GM18499 (cell line): ENCODE measurements at regions not wholly inside any gene's neighbourhood (a gene's known extent, or its start where the extent isn't known, plus 50 kb on each side); places are given as distances from the start of the nearest gene placed in this dataset.
"Not testable (repeated sequence)": the region's sequence is repeated elsewhere in the genome, so short reads cannot be mapped to it uniquely, and the experiment has no call there.

Experiments used
- ATAC-seq: cut with Tn5 transposase; IDR thresholded peaks from one replicate; pipeline ENCODE4 v1.9.1; 2021; ENCODE audit warnings: moderate number of reproducible peaks; ENCODE audit not compliant: insufficient read depth, unreplicated experiment

DNA sequence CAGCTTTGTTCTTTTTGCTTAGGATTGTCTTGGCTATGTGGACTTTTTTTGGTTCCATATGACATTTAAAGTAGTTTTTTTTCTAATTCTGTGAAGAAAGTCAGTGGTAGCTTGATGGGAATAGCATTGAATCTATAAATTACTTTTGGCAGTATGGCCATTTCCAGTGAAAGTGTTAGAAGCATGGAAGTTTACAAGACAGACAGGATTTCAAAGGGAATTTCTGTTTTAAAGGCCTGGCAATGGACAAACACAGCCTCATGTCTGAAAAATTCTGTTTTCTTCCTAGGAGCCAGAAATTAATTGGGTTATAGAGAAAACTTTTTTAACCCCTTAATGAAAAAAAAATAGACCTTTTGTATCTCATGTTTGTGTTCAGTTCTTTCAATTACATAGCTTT, 184.4 kb downstream of the ATP23 start:
- ATAC-seq, result not testable (repeated sequence)

DNA sequence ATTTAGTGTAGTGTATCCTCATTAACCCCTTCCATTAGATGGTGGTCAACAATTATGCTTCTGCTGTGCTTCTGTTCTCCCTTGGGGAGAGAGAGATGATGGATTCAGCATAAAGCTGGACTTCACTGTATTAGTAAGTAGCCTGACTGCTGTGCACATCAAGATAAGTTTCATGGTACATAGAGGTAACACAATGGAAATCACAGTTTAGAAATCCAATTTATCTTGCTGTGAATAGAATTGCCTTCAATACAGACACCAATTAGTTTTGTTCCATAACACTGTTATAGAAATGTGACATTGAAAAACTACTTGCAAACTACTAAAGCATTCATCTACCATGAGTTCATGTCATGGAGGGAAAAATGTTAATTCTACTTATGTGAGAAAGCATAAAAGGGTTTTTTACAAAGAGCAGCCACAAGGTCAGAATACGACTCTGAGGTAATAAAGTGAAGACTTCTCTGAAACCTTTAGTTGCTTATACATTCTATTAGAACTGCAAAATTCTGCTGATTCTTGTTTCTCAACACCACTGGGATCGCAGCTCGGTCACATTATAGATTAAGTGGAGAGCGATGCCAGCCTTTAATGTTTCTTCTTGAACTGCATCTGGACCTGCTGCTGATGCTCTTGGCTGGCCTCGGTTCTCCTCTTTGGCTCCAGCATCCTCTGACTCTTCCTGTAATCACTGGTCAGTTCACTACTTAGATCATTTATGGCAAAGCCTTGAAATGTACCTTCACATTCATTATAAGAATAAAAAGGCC, 190.8 kb downstream of the ATP23 start:
- ATAC-seq, result no peak

DNA sequence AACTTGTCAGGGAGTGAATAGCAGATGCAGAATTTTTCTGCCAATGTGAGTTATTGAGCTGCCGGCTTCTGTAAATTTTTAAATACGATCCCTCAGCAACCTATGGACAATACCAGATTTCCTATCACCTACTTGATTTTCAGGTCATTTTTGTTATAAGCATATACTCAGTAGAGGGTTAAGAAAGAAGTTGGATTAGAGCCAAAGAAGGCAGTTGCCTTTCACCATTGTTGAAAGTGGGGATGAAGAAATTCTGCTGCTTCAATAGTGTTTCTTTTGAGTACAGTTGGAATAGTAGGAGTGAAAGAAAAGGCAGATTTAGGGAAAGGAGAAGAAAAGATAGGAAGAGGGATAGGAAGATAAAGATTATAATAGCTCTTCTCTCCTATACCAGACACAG, 197.1 kb downstream of the ATP23 start:
- no peak for ATAC-seq

DNA sequence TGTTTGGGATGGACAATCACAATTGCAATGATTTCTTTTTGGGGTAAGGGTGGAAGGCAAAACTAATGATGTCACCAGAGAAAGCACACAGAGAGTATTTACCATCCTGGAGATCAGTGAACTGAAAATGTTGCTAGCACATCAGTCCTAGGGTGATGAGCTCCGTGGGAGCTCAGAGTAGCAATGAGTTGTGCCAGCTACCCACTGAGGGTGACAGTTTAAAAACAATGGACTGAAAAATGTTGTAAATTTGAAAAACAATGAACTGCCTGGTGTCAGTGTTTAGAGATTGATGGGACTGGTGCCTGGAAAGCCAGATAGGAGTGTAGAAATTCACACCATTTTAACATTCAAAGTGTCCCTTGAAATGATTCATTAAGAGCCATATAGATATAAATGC, 198.5 kb downstream of the ATP23 start:
- ATAC-seq, result no peak

DNA sequence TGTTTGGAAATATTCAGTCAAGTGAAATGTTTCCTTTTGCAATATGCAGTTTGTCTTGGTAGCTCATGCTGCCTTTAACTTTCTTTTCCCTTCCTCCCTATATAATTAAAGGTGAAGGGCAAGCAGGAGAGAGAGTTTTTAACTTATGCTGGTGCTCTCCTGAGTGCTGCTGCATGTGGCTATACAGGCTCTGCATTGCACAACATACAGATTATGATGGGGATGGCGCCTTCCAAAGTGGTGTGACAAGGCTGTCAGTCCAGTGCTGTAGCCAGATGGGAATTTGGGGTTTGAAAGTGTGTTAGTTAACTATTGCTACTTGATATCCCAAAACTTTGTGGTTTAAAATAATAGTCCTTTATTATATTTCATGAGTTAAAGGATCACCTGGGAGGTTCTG, 199.0 kb downstream of the ATP23 start:
- no peak for ATAC-seq

DNA sequence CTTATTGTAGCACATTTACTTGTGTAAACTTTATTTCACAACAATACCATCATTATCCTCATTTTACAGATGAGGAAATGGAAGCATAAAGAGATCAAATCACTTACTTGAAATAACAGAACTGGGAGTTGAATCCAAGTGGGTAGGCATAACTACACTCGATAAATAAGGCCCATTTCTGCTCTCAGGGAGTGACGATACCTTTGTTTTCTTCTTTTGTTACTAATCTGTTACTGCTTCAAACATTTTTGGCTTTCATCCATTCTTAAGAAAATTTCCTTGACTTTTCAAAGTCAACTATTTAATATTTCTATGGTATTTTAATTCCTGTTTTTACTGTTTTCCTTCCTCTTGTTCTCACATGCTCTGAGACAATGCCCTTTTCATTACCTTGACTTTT, 201.6 kb downstream of the ATP23 start:
- ATAC-seq, result no peak

DNA sequence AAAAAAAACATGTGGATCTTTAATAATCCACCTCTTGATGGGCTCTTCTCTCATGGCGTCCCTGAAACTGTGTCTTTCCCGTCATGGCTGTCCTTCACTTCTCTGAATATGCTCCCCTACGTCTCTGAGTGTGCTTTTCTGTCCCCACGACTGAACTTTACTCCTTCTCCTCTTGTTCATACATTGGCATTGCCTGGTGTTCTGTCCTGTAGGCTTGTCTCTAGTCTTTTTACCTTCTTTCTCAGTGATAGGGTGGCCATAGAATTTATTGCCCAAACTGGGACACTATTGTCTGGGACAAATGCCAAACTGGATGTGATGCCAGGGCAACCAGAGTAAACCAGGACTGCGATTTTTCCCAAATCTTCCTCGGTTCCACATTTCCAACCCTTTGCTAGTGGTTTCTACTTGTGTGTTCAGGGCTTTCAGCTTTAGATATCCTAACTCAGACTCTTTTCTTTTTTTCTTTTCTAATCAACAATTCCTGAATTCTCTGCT, 202.2 kb downstream of the ATP23 start:
- ATAC-seq, result no peak

DNA sequence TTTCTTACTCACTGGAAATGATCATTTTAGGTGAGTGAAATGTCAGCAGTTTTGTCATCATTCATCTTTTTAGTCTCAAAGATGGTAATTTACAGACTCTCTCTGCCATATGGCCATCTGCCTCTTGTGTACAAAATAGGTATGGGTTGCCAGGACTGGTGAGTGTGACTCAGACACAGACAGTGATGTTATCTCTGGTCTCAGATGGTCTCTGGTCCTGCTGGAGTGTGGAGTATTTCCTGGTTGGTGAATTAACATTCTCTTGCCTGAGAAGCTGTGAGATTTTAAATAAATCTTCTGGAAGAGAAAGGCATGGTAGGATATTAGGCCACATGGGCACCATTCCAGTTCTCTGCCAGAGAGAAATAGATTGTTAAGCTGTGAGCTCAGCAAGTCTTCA, 207.0 kb downstream of the ATP23 start:
- ATAC-seq, result no peak

DNA sequence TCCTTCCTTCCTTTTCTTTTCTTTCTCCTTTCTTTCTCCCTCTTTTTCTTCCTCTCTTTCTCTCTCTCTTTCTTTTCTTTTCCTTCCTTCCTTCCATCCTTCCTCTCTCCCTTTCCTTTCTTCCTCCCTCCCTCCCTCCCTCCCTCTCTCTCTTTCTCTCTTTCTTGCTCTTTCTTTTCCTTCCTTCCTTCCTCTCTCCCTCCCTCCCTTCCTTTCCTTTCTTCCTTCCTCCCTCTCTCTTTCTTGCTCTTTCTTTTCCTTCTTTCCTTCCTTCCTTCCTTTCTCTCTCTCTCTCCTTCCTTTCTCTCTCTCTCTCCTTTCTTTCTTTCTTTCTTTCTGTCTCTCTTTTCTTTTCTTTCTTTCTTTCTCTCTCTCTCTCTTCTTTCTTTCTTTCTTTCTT, 207.6 kb downstream of the ATP23 start:
- no peak for ATAC-seq

DNA sequence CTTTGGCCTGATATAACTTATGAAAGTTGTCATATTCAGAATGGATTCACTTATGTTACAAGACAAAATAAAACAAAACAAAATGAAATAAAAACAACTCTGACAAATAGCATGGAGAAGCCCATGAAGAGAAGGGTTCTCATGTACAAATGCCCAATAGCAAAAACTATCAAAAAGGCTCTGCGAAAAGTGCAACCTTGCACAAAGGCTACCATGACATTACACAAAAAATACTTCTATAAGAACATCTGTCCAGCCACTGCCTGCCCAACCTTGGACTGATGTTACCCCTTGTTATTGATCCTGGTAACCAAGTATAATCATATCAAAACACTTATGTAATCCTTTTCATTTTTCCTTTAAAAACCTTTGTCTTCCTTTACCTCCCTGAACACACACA, 213.0 kb downstream of the ATP23 start:
- ATAC-seq, result no peak

DNA sequence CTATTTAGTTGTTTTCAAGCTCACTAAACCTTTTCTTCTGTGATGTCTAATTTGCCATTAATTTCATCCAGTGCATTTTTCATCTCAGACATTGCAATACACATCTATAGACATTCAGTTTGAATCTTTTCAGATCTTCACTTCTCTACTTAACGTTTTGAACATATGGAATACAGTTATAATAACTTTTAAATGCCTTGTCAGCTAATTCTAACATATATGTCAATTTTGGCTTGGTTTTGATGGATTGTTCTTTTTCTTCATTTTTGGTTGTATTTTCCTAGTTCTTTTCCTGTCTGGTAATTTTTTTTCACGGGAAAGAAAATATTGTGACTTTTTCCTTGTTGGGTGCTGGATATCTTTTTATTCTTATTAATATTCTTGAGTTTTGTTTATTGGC, 215.3 kb downstream of the ATP23 start:
- ATAC-seq, result no peak

DNA sequence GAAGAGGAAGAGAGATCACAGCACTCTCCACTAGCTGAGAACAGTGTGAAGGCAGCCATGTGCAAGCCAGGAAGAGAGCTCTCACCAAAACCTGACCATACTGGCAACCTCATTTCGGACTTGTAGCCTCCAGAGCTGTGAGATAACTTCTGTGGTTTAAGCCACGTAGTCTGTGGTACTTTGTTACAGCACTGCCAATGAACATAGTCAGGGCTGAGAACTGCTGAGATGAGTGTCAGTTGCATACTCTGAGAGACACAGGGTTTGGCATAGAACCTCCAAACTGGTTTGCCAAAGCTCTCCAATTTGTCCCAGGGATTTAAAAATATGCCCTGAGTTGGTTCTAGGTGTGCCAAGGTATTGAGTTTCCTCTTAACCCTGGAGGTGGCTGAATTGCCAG, 218.6 kb downstream of the ATP23 start:
- no peak for ATAC-seq

DNA sequence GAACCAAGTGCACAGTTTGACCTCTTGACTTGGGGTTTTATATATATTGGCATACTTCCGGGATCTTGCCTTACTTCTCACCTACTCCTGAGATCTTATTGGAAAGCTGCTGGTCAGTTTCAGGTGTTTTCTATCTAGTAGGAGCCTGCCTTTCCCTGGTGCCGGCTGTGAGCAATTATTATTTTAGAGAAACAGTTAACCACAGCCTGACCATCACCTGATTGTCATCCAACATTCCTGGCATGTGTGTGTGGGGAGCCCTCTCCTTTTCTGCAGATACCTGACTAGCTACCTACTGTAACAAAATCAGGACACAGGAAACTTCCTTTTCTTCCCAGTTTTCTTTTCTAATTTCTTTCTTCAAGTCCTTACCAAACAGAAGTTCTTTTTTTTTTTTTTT, 220.4 kb downstream of the ATP23 start:
- no peak for ATAC-seq

DNA sequence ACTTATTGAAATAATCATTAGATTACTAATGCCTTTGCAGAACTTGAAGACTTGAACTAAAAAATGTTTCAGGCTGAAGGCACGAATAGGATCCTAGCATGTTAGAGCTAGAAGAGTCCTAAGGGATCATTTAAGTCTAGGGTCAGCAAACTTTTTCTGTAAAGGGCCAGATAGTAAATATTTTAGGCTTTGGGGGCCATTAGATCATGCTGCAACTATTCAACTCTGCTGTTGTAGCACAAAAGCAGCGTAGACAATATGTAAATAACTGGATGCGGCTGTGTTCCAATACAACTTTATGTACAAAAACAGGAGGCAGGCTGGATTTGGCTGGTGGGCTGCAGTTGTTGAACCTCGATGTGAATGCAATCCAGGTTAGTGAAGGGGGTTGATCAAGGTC, 221.7 kb downstream of the ATP23 start:
- no peak for ATAC-seq

DNA sequence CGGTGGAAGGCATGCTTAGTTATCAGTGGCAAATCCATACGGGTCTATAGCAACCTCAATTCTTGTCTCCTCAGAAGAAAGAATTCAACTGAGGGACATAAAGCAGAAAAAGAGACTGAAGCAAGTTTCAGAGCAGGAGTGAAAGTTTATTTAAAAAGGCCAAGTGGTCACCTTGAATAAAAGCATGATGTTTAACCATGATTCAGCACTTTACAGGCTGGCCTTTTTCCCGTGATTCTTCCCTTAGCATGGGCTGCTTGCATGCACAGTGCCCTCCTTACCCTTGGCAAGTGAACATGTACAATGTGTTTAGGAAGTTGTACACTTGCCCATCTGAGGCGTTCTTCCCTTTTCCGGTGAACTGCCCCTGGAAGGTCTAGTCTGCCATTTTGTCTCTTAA, 225.3 kb downstream of the ATP23 start:
- no peak for ATAC-seq

DNA sequence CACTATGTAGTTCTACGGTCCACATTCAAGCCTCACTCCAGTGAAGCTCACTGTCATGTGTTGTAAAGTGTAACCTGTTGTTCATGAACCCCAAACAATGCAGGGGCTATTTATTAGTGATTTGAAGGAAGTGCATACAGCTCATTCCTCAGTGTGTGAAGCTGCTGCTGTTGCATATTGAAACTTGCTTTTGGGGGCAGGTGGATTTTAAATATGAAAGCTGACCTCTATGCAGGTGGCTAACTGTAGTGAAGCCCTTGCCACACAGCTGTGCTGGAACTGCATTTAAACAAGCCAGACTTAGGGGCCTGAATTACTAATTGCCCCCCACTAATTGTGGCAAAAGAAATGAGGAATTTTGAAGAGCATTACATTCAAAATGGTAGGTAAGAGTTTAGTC, 226.3 kb downstream of the ATP23 start:
- no peak for ATAC-seq

DNA sequence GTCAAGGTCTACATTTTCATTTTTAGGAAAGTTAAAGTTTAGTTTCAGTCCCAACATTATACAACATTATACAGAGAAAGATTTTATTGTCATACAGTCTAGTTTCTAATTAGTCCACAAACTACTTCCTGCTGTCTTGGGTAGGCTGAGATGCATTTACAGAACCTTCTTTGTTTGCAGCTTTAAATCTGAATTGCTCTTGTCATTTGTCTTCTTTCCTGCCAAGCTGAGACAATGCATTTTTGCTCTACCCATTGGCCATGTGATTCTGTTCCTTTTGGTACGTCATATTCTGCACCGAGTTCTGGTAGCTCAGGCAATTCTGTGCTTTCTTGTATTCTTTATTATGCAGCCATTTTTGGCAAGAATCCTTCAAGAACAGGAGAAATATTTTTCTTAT, 228.5 kb downstream of the ATP23 start:
- ATAC-seq, result no peak

DNA sequence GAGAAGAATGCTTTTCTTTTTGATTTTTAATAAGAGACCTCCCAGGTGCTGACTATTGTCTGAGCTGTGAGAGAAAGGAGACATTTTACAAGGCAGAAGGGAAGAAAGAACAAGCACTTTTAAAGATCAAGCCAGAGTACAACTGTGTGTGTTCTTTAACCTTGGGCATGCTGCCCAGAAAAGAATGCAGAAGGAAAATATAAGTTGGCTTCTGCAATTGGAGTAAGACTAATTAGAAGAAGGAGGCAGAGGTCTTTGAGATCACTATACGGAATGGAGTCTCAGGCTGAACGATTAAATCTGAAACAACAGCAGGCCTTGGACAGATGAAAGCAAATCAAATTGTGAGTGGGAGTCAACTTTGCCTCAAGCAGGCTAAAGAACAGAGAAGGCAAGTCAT, 230.5 kb downstream of the ATP23 start:
- no peak for ATAC-seq

DNA sequence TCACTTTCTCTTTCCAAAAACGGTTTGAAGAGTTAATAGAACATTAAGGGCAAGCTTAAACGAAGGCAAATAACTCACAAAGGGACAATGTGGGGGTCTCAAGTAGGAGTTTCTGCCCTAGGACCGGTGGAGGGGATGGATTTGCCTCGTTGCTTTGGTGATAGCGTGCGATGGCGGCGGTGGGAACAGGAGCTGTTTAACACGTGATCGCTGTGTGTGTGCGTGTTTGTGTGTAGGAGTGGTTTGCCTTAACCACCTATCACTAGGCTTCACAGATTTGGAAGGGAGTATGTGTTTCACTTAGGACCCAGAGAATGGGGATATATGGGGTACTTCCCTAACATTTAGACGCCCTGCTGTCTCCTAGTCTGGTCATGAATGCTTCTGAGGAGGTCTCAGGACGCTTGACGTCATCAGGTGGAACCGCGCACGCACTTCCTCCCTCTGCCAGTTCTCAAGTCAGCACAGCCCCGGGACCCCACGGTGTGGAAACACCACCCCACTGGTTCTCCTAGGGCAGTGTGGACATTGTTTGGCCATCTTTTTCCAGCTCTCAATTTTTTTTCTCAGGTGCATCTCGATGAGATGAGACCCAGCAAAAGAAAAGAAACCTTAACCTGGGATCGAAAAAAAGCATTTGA, 231.2 kb downstream of the ATP23 start:
- ATAC-seq, result no peak

DNA sequence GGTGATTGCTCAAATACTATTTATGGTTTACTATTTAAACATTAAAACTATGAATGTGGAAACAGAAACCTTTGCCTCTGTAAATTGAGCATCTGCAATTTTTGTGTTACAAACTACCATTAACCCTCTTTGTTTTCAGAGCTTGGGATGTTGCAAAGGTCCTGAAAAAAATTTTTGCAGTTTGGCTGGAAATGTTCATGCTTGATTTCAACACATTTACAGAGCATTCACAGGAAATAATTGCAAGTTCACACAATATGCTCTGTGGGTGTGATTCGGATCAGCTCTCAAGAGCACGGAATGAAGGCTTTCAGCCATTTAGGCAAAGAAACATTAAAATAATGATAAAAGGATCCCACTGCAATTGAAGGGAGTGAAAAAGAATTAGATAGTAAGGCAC, 232.9 kb downstream of the ATP23 start:
- no peak for ATAC-seq

DNA sequence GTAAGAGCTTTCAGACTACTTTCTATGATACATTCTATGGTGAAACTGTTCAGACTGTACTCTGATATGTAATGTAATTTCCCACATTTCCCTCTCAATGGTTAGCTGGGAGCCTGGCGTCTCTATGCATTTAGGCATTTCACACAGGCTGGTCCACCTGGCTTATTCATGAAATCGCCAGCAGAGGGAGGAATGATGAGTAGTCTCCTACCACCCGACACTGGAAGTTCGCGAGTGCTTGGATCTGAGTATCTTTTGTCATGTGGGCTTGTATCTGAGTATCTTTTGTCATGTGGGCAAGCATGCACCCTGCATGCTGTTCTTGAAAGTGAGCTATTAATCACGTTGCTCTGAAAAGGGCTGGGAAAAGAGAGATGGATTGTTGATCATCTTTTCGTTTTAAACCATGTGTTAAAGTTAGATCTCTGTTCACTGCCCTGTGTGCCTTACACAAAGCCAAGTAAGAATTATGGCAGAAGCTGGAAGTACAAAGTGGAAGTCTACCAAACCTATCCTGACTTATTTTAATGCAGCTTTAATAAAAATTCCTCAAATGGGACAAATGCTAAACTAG, 235.0 kb downstream of the ATP23 start:
- ATAC-seq, result no peak

DNA sequence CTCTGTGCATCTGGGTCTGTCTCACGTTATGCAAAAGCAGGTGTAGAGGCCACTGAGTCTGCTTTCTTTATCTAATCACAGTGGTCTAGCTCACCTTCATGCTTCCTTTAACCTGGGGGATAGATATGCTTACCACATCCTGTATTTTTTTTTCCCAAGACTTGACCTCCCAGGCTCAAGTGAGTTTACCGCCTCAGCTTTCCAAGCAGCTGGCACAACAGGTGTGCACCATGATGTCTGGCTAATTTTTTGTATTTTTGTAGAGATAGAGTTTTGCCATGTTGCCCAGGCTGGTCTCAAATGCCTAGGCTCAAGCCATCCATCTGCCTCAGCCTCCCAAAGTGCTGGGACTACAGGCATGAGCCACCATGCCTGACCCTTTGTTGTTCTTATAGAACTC, 236.0 kb downstream of the ATP23 start:
- ATAC-seq, result no peak
